HG03095 (cell line): ENCODE measurements at regions not wholly inside any gene's neighbourhood (a gene's known extent, or its start where the extent isn't known, plus 50 kb on each side); places are given as distances from the start of the nearest gene placed in this dataset.

Source experiments
- ATAC-seq: cut with Tn5 transposase; IDR thresholded peaks from one replicate; pipeline ENCODE4 v1.9.1; 2021; ENCODE audit warnings: moderate library complexity; ENCODE audit not compliant: unreplicated experiment

- no peak for ATAC-seq
Observed at GRCh38 chr9:87275047-87275725, 222.5 kb upstream of the DAPK1 start.

- ATAC-seq, result no peak
Observed at GRCh38 chr9:87276327-87276841, 221.3 kb upstream of the DAPK1 start.

GRCh38 chr9:87276851-87277261 lies 220.8 kb upstream of the DAPK1 start:
- ATAC-seq, result no peak

DNA sequence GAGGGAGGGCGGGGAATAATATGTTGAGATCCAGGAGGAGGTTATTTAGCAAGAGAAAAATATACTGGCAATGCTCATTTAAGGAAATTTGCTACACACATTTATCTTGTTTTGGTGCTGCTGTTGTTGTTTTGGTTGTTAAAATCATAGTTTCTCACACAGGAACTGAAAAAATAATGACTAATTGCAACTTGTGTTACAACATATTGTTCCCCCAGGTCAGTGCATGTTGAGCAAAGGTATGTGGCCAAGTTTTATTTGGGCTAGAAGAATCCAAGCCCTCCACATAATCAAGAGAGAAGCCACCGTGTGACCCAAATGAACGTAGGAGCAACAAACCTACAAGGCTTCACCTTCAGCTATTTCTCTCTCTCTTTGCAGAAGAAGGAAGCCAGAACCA lies 220.3 kb upstream of the DAPK1 start:
- ATAC-seq, result no peak

DNA sequence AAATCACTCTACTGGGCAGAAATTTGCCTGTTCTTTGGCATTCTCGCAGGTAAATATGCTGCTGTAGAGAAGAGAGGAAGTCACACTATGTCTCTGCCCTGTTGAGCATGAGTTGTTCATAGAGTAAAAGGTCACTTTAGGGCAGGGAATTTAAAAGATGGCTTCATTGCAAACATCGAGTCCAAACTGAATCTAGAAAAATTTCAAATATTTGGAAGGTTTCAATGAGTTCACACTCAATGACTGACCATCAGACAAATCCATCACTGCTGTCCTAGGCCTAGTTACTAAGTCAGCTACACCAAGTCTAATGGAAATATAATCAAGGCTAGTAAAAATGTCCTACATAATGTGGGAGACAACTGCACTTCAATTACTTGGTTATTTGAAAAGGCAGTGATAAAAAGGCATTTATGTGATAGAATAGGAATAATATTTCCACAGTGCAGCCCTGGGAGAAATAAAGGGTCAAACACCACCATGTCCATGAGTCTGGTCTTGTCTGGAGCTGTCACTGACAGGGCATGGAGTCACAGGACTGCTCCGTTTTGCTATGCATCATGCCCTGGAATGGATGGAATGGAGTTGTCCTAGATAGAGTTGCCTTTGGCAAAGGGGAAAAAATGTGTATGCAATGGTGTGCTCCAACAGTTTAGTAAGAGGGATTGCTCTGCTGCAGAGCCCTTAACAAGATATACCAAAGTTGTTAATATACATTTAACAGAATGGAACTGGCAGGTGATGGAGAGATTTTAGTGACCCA lies 218.5 kb upstream of the DAPK1 start:
- no peak for ATAC-seq

DNA sequence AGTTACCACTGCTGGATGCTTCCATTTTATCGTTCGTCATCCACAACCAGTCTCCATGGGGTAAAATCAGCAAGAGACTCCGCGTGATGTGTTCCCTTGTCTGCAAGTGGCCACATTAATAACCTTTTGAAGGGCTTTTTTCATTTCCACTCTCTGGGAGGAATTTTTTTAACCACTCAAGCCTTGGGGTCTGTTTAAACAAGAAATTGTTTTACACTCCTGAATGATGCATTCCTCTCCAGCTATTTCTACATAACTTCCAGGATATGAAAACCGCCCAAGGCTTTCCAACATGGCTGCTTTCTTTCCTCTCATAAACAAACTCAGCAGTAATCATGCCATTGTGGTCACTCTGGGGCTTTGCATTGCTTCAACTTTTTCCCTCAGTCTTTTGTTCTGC lies 217.2 kb upstream of the DAPK1 start:
- ATAC-seq, result no peak

DNA sequence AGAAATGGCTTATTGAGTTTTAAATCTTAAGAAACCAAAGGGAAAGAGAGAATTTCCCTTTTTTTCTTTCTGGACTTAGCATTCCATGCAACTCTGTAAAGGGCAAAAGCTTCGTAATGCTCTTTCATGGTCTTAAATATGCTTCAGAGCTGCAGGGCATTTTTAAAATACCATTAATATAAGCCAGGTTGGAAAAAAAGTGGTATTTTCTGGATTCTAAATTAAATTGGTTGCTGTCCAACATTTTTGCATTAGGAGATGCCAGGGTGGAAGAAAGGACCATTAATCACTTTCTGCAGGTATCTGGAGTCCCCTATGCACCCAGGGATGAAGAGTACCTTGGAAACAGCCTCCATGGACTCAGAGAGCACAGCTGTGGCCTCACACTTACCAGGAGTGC lies 215.1 kb upstream of the DAPK1 start:
- ATAC-seq, result no peak

DNA sequence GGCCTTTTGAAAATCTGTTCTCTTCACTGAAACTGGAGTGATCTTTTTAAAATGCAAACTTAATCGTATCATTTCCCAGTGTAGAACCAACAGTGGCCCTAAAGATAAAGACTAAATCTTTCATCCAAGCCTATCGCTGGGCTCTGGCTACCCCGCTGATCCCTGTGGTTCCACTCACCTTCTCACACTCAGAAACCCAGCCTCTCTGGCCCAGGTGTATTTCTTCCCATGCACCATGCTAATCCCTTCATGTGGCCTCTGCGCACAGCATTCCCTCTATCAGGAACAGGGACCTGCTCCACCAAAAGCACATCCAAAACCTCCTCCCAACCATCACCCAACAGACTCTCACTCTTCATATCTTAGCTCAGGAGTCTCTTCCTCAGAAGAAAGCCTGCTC lies 214.1 kb upstream of the DAPK1 start:
- ATAC-seq, result no peak

DNA sequence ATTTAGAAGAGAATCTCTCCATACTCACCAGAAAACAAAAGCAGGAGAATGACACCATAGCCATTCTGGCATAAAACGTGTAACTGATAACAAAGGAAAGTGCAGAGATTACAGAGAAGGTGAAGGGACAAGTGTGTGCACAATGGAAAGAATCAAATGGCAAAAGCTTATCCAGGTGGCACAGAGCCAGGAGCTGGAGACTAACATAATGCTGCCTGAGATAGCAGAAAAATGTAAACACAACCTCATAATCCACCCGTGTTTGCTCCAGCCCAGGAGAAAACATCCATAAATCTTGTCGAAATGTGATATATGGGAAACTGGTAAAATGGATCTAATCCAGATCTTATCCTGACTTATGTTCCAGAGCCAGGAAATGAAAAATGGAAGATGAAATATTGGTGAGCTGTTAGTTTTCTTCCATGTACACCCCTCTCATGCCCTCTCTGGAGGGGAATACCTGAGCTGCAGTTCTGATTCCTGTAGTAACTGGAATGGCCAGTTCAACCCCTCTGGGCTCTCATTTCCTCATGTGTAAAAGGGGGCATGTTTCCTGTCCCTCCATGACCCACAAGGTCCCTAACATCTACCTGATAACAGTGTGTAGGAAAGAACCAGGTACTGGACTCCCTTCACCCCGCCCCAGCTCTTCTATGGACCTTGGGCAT lies 212.3 kb upstream of the DAPK1 start:
- ATAC-seq, result no peak

DNA sequence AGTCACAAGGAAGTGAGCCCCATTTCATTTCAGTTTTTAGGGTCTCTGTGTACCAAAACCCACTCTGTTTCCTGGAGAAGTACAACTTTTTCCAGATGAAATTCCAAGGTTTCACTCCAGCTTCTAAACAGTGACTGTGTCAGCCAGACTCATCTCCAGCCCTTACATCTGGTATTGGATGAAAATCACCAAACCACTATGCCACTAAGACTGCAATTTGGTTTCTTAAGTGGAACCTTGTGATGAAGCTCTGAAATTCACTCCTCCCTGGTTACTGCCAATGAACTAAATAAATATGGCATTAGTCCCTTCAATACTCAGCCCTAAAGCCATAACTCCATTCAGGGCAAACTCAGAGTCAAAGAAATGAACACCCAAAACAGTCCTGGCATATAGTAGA lies 211.2 kb upstream of the DAPK1 start:
- no peak for ATAC-seq

- no peak for ATAC-seq
Observed at GRCh38 chr9:87290241-87291052, 207.2 kb upstream of the DAPK1 start.

DNA sequence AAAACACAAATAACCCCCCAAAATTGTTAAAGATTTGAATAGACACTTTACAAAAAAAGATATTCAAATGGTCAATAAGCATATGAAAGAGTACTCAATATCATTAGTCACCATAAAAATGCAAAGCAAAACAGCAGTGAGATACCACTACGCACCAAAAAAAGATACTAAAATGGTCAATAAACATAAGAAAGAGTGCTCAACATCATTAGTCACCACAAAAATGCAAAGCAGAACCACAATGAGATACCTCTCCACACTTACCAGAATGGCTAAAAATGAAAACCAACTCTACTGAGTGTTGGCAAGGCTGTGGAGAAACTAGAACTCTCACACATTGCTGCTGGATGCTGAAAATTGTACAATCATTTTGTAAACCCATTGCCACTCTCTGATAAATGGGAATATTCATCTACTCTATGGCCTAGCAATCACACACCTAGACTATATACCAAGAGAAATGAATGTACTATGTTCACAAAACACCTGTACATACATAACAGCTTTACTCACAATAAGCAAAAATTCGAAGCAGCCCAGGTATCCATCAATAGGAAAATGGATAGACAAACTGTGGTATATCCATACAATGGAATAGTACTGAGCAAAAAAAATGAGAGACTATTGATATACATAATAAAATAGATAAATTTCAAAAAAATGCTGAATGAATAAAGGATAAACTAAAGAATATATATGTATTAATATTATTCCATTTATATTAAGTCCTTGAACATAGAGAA lies 205.0 kb upstream of the DAPK1 start:
- no peak for ATAC-seq

GRCh38 chr9:87294126-87294525 lies 203.5 kb upstream of the DAPK1 start:
- ATAC-seq, result no peak

GRCh38 chr9:87300915-87301314 lies 196.8 kb upstream of the DAPK1 start:
- no peak for ATAC-seq

GRCh38 chr9:87301371-87301770 lies 196.3 kb upstream of the DAPK1 start:
- no peak for ATAC-seq

DNA sequence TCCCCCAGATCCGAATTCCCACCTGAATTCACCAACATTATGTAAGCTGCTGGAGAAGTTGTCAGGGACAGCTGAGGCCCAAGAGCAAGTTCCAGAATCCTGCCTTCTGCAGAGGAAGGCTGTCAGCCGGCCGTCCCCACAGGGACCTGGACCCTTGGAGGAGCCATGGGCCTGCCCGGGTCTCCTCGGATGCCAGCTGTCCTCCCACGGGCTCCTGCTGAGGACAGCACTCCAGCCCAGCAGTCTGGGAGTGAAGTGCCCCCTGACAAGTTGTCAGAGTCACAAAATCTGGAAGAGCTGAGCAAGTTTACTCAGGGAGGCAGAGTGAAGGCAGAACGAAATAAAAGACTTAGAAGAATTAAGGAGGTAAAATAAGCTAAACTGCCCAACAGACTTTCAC lies 192.5 kb upstream of the DAPK1 start:
- no peak for ATAC-seq

GRCh38 chr9:87306006-87306405 lies 191.7 kb upstream of the DAPK1 start:
- ATAC-seq, result no peak

DNA sequence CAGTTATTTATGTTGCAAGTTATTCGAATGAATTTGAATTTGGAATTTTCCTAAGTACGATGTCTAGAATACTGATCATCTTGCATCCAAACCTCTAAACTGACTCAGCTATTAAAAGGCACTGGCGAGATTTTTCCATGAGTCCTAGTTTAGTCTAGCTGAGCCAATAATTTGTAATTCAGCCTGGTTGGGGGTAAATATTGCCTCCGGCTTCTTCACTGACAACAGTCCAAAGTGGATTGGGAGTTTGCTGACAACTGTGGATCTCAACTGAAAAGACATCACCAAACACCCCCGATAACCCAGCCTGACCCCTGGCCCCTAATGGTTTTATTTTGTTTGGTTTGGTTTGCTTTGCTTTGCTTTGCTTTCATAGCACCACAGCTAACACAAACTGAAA lies 189.8 kb upstream of the DAPK1 start:
- ATAC-seq, result no peak

GRCh38 chr9:87309236-87309635 lies 188.4 kb upstream of the DAPK1 start:
- no peak for ATAC-seq

DNA sequence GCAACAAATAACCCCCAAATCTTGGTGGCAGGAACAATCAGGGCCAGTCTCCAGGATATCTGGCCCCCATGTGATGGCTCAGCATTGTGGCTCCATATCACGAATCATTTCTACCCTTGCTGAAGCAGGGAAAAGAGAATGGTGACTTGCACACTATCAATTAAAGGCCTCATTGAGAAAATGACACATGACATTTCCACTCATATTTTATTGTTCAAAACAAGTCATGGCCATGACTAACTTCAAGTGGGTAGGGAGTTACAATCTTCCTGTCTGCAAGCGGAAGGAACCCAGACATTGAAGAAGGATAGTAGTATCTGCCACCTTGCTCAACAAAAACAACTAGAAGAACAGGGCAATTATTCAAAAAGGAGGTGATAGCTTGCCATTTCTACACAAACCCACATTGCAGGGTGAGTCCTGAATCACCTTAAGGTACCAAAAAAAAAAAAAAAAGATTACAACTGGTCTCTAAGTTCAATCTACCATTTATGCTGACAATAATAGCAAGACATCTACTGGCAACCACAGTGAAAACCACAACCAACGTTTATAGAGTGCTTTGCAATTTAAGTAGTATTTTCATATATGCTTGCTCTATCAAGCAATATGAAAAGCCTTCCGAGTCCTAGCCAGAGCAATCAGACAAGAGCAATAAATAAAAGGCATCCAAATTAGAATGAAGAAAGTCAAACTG lies 186.7 kb upstream of the DAPK1 start:
- no peak for ATAC-seq
